WTC11 (cell line): ENCODE measurements at regions not wholly inside any gene's neighbourhood (a gene's known extent, or its start where the extent isn't known, plus 50 kb on each side); places are given as distances from the start of the nearest gene placed in this dataset.

Experiments
- ATAC-seq: fragments of 200-7000 bp; cut with Tn5 transposase; 2 replicates; pipeline ENCODE4 v1.10.0; 2021; ENCODE audit warnings: mild to moderate bottlenecking, moderate library complexity
- CTCF ChIA-PET: fragments of 300-600 bp; sonication (Branson Sonifier 250); formaldehyde crosslinking; loops from one replicate; lab custom pipeline; 2021; ENCODE audit warnings: antibody characterized with exemption; lab: Charles Lee
- POLR2A ChIA-PET: fragments of 350-600 bp; sonication (Branson Sonifier 250); formaldehyde crosslinking; loops from one replicate; lab custom pipeline; 2021; ENCODE audit warnings: antibody characterized with exemption; lab: Charles Lee
- DNase-seq: peaks from one replicate; pipeline ENCODE4 v3.0.0; 2021; ENCODE audit warnings: low spot score
- H3K27ac Mint-ChIP-seq: 2 replicates; pipeline ENCODE4 v1.8.0; 2021; ENCODE audit warnings: mixed read lengths
- H3K27me3 Mint-ChIP-seq: 2 replicates; pipeline ENCODE4 v1.8.0; 2021; ENCODE audit warnings: low read depth, mild to moderate bottlenecking, moderate library complexity, mixed read lengths
- H3K36me3 Mint-ChIP-seq: 2 replicates; pipeline ENCODE4 v1.8.0; 2021; ENCODE audit warnings: mixed read lengths
- H3K4me1 Mint-ChIP-seq: 2 replicates; pipeline ENCODE4 v1.8.0; 2022; ENCODE audit warnings: mixed read lengths
- H3K4me3 Mint-ChIP-seq: 2 replicates; pipeline ENCODE4 v1.8.0; 2021; ENCODE audit warnings: mild to moderate bottlenecking, moderate library complexity, mixed read lengths
- H3K9me3 Mint-ChIP-seq: 2 replicates; pipeline ENCODE4 v1.8.0; 2021; ENCODE audit warnings: mixed read lengths
- ATF1 ChIP-seq: sonication (generic); formaldehyde crosslinking; IDR thresholded peaks from 2 replicates; pipeline ENCODE4 v1.8.1; 2023; ENCODE audit warnings: mild to moderate bottlenecking, moderate library complexity, missing genetic modification reagents
- CREM ChIP-seq: sonication (generic); formaldehyde crosslinking; IDR thresholded peaks from 2 replicates; pipeline ENCODE4 v1.8.1; 2022; ENCODE audit warnings: mild to moderate bottlenecking, missing genetic modification reagents, moderate library complexity
- NR3C1 ChIP-seq: sonication (generic); formaldehyde crosslinking; conservative IDR thresholded peaks from 2 replicates; pipeline ENCODE4 v1.8.1; 2023; ENCODE audit warnings: low read depth, mild to moderate bottlenecking, missing genetic modification reagents
- SOX15 ChIP-seq: fragments of 250-450 bp; sonication (Bioruptor Pico); IDR thresholded peaks from 2 replicates; pipeline ENCODE4 v1.9.0; 2021; ENCODE audit warnings: mild to moderate bottlenecking
- ZNF138 ChIP-seq: sonication (generic); formaldehyde crosslinking; conservative IDR thresholded peaks from 2 replicates; pipeline ENCODE4 v1.8.1; 2022; ENCODE audit warnings: mild to moderate bottlenecking, moderate library complexity, missing genetic modification reagents
- ZNF232 ChIP-seq: sonication (generic); formaldehyde crosslinking; IDR thresholded peaks from 2 replicates; pipeline ENCODE4 v1.8.0; 2022; ENCODE audit warnings: mild to moderate bottlenecking, missing genetic modification reagents
- ZNF263 ChIP-seq: sonication (generic); formaldehyde crosslinking; IDR thresholded peaks from 2 replicates; pipeline ENCODE4 v1.8.1; 2022; ENCODE audit warnings: low read depth, mild to moderate bottlenecking, moderate library complexity, missing genetic modification reagents
- ZNF396 ChIP-seq: fragments of 250-450 bp; sonication (Bioruptor Pico); IDR thresholded peaks from 2 replicates; pipeline ENCODE4 v1.8.0; 2021; ENCODE audit warnings: mild to moderate bottlenecking, moderate library complexity, borderline replicate concordance
- TF ChIP-seq, protein P1 (sequence below): sonication (generic); formaldehyde crosslinking; IDR thresholded peaks from 2 replicates; pipeline ENCODE4 v1.8.1; 2023; ENCODE audit warnings: mild to moderate bottlenecking, missing genetic modification reagents
- TF ChIP-seq, protein P2 (sequence below): sonication (generic); formaldehyde crosslinking; IDR thresholded peaks from 2 replicates; pipeline ENCODE4 v1.8.1; 2023; ENCODE audit warnings: mild to moderate bottlenecking, moderate library complexity, missing genetic modification reagents
- TF ChIP-seq, protein P3 (sequence below): sonication (generic); formaldehyde crosslinking; IDR thresholded peaks from 2 replicates; pipeline ENCODE4 v1.8.0; 2023; ENCODE audit warnings: missing genetic modification reagents
- TF ChIP-seq, protein P4 (sequence below): fragments of 200-600 bp; IDR thresholded peaks from 2 replicates; pipeline ENCODE4 v1.8.0; 2022; ENCODE audit warnings: antibody characterized with exemption
- TF ChIP-seq, protein P5 (sequence below): sonication (generic); formaldehyde crosslinking; IDR thresholded peaks from 2 replicates; pipeline ENCODE4 v1.8.1; 2023; ENCODE audit warnings: mild to moderate bottlenecking, missing genetic modification reagents, borderline replicate concordance
- TF ChIP-seq, protein P6 (sequence below): fragments of 250-450 bp; sonication (Bioruptor Pico); IDR thresholded peaks from 2 replicates; pipeline ENCODE4 v1.8.0; 2021; ENCODE audit warnings: mild to moderate bottlenecking
- TF ChIP-seq, protein P7 (sequence below): sonication (generic); formaldehyde crosslinking; IDR thresholded peaks from 2 replicates; pipeline ENCODE4 v1.8.1; 2023; ENCODE audit warnings: mild to moderate bottlenecking, missing genetic modification reagents, moderate library complexity
- TF ChIP-seq, protein P8 (sequence below): fragments of 250-450 bp; sonication (Bioruptor Pico); IDR thresholded peaks from 2 replicates; pipeline ENCODE4 v1.9.0; 2021; ENCODE audit warnings: mild to moderate bottlenecking

DNA sequence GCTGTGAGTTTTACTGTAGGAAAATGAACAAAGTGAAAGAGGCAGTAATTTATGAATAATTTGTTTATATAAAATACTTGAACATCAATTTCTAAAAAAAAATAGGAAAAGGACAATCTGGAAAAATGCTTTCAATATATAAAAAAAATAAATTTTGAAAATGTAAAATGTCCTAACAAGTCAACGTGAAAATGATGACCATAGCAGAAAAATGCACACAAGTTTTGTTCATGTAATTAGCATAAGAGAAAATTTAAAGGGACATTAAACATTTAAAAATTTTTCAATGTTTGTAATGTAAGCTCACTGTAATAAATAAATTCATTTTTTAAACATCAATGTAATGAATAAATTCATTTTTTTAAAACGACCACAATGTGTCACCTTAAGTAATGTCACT, 214.8 kb upstream of the ATXN7L3B start:
- H3K4me3 Mint-ChIP-seq: no peak overlapping the region
- no peak for ATAC-seq
- H3K27me3 Mint-ChIP-seq: no peaks in the 10 kb centered on the region
- no peak for TF ChIP-seq ZNF263 (CRISPR knock-in tag)
- TF ChIP-seq, protein P1, sequence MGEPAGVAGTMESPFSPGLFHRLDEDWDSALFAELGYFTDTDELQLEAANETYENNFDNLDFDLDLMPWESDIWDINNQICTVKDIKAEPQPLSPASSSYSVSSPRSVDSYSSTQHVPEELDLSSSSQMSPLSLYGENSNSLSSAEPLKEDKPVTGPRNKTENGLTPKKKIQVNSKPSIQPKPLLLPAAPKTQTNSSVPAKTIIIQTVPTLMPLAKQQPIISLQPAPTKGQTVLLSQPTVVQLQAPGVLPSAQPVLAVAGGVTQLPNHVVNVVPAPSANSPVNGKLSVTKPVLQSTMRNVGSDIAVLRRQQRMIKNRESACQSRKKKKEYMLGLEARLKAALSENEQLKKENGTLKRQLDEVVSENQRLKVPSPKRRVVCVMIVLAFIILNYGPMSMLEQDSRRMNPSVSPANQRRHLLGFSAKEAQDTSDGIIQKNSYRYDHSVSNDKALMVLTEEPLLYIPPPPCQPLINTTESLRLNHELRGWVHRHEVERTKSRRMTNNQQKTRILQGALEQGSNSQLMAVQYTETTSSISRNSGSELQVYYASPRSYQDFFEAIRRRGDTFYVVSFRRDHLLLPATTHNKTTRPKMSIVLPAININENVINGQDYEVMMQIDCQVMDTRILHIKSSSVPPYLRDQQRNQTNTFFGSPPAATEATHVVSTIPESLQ (CRISPR knock-in tag): no peak
- no peak for TF ChIP-seq CREM
- no peak for TF ChIP-seq SOX15 (CRISPR knock-in tag)
- TF ChIP-seq, protein P2, sequence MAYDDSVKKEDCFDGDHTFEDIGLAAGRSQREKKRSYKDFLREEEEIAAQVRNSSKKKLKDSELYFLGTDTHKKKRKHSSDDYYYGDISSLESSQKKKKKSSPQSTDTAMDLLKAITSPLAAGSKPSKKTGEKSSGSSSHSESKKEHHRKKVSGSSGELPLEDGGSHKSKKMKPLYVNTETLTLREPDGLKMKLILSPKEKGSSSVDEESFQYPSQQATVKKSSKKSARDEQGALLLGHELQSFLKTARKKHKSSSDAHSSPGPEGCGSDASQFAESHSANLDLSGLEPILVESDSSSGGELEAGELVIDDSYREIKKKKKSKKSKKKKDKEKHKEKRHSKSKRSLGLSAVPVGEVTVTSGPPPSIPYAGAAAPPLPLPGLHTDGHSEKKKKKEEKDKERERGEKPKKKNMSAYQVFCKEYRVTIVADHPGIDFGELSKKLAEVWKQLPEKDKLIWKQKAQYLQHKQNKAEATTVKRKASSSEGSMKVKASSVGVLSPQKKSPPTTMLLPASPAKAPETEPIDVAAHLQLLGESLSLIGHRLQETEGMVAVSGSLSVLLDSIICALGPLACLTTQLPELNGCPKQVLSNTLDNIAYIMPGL (CRISPR knock-in tag): no peak
- TF ChIP-seq, protein P3, sequence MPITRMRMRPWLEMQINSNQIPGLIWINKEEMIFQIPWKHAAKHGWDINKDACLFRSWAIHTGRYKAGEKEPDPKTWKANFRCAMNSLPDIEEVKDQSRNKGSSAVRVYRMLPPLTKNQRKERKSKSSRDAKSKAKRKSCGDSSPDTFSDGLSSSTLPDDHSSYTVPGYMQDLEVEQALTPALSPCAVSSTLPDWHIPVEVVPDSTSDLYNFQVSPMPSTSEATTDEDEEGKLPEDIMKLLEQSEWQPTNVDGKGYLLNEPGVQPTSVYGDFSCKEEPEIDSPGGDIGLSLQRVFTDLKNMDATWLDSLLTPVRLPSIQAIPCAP: no peak
- TF ChIP-seq, protein P4, sequence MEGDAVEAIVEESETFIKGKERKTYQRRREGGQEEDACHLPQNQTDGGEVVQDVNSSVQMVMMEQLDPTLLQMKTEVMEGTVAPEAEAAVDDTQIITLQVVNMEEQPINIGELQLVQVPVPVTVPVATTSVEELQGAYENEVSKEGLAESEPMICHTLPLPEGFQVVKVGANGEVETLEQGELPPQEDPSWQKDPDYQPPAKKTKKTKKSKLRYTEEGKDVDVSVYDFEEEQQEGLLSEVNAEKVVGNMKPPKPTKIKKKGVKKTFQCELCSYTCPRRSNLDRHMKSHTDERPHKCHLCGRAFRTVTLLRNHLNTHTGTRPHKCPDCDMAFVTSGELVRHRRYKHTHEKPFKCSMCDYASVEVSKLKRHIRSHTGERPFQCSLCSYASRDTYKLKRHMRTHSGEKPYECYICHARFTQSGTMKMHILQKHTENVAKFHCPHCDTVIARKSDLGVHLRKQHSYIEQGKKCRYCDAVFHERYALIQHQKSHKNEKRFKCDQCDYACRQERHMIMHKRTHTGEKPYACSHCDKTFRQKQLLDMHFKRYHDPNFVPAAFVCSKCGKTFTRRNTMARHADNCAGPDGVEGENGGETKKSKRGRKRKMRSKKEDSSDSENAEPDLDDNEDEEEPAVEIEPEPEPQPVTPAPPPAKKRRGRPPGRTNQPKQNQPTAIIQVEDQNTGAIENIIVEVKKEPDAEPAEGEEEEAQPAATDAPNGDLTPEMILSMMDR: no peak
- no peak for TF ChIP-seq ZNF232 (CRISPR knock-in tag)
- TF ChIP-seq, protein P5, sequence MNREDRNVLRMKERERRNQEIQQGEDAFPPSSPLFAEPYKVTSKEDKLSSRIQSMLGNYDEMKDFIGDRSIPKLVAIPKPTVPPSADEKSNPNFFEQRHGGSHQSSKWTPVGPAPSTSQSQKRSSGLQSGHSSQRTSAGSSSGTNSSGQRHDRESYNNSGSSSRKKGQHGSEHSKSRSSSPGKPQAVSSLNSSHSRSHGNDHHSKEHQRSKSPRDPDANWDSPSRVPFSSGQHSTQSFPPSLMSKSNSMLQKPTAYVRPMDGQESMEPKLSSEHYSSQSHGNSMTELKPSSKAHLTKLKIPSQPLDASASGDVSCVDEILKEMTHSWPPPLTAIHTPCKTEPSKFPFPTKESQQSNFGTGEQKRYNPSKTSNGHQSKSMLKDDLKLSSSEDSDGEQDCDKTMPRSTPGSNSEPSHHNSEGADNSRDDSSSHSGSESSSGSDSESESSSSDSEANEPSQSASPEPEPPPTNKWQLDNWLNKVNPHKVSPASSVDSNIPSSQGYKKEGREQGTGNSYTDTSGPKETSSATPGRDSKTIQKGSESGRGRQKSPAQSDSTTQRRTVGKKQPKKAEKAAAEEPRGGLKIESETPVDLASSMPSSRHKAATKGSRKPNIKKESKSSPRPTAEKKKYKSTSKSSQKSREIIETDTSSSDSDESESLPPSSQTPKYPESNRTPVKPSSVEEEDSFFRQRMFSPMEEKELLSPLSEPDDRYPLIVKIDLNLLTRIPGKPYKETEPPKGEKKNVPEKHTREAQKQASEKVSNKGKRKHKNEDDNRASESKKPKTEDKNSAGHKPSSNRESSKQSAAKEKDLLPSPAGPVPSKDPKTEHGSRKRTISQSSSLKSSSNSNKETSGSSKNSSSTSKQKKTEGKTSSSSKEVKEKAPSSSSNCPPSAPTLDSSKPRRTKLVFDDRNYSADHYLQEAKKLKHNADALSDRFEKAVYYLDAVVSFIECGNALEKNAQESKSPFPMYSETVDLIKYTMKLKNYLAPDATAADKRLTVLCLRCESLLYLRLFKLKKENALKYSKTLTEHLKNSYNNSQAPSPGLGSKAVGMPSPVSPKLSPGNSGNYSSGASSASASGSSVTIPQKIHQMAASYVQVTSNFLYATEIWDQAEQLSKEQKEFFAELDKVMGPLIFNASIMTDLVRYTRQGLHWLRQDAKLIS (CRISPR knock-in tag): no peak
- TF ChIP-seq ZNF396: no peak
- TF ChIP-seq, protein P6, sequence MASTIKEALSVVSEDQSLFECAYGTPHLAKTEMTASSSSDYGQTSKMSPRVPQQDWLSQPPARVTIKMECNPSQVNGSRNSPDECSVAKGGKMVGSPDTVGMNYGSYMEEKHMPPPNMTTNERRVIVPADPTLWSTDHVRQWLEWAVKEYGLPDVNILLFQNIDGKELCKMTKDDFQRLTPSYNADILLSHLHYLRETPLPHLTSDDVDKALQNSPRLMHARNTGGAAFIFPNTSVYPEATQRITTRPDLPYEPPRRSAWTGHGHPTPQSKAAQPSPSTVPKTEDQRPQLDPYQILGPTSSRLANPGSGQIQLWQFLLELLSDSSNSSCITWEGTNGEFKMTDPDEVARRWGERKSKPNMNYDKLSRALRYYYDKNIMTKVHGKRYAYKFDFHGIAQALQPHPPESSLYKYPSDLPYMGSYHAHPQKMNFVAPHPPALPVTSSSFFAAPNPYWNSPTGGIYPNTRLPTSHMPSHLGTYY (CRISPR knock-in tag): no peak
- no peak for TF ChIP-seq NR3C1
- TF ChIP-seq, protein P7, sequence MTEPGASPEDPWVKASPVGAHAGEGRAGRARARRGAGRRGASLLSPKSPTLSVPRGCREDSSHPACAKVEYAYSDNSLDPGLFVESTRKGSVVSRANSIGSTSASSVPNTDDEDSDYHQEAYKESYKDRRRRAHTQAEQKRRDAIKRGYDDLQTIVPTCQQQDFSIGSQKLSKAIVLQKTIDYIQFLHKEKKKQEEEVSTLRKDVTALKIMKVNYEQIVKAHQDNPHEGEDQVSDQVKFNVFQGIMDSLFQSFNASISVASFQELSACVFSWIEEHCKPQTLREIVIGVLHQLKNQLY (CRISPR knock-in tag): no peak
- no peak for TF ChIP-seq ZNF138 (CRISPR knock-in tag)
- no peak for TF ChIP-seq ATF1 (CRISPR knock-in tag)
- TF ChIP-seq, protein P8, sequence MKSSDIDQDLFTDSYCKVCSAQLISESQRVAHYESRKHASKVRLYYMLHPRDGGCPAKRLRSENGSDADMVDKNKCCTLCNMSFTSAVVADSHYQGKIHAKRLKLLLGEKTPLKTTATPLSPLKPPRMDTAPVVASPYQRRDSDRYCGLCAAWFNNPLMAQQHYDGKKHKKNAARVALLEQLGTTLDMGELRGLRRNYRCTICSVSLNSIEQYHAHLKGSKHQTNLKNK (CRISPR knock-in tag): no peak
- H3K36me3 Mint-ChIP-seq: no peaks in the 10 kb centered on the region
- H3K9me3 Mint-ChIP-seq: no peaks in the 10 kb centered on the region
- CTCF ChIA-PET: no interaction called here
- H3K4me1 Mint-ChIP-seq: no peaks in the 10 kb centered on the region
- no peak overlapping the region for H3K27ac Mint-ChIP-seq
- DNase-seq: no peak
- POLR2A ChIA-PET: no interaction called here
